ENCODE measurements at regions not wholly inside any gene's neighbourhood (a gene's known extent, or its start where the extent isn't known, plus 50 kb on each side); places are given as distances from the start of the nearest gene placed in this dataset.

- POLR2A ChIA-PET: interaction anchor here (0.9 kb wide), 1 partner anchor 102 kb away, joined by 3 read pairs; no protein-coding TSS in a partner anchor
- Histone ChIP-seq H3K79me2 (ENCODE audit: insufficient read depth, low read depth, low read length) (no peaks in the 10 kb centered on the region), H3K9me3 (ENCODE audit: low read length) (no peaks in the 10 kb centered on the region), H4K20me1 (ENCODE audit: insufficient read depth, low read length) (no peaks in the 10 kb centered on the region), H3K27ac (ENCODE audit: low read depth, low read length, poor library complexity, severe bottlenecking) (no peak overlapping the region), H3K4me3 (ENCODE audit: low read depth, low read length, poor library complexity, severe bottlenecking) (no peak overlapping the region), H3K9me2 (ENCODE audit: insufficient read depth, low read length) (no peaks in the 10 kb centered on the region), H3K36me3 (ENCODE audit: insufficient read depth, low read length) (no peaks in the 10 kb centered on the region), H2AFZ (ENCODE audit: low read length) (no peak overlapping the region), H3K4me1 (ENCODE audit: insufficient read depth, low read length, poor library complexity, severe bottlenecking) (no peaks in the 10 kb centered on the region), H3K4me2 (ENCODE audit: low read length) (no peak overlapping the region)
- intact Hi-C loops (cut with micrococcal nuclease; ENCODE audit: unreplicated experiment): no loop called here
- no peak for TF ChIP-seq EZH2phosphoT487 (IDR thresholded peaks at IDR 0.05; ENCODE audit: borderline replicate concordance, low read depth, low read length)
- CTCF ChIA-PET (ENCODE audit: unreplicated experiment): no interaction called here
- BruUV-seq (replicated peaks): no TSS peak
- DNase-seq (ENCODE audit: low spot score): no peak
Measured at GRCh38 chr9:103991698-103992097, 102.4 kb upstream of the SMC2 start.

- H3K9me3 ChIP-seq (ENCODE audit: low read length): no peaks in the 10 kb centered on the region
Measured at GRCh38 chr9:103992938-103993579, 101.0 kb upstream of the SMC2 start.

DNA sequence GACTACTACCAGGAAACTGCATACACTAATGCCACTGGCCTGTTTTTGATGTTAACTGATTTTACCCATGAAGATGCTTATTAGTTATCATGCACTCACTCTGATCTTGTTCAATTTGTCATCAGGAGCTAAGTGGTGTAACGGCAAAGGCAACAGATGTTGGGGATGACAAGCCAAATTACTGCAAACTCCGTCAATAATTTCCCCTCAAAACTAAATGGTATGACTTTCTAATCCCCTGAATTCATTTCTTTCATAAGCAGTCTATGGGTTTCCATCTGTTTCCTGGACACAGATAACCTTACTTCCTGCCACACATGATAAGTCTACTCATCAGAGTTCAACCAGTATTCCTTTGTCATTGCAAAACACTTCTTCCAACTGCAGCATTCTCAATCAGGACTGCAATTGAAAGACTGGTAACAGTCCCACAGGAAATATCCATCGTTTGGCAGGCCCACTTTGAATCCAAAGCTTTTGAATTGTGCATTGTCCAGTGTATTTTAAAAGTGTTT, 96.2 kb upstream of the SMC2 start:
- Histone ChIP-seq H4K20me1 (ENCODE audit: insufficient read depth, low read length) (no peaks in the 10 kb centered on the region), H3K9me2 (ENCODE audit: insufficient read depth, low read length) (no peaks in the 10 kb centered on the region), H3K4me2 (ENCODE audit: low read length) (no peak overlapping the region), H3K9me3 (ENCODE audit: low read length) (no peaks in the 10 kb centered on the region), H3K4me3 (ENCODE audit: low read depth, low read length, poor library complexity, severe bottlenecking) (no peak overlapping the region), H3K27ac (ENCODE audit: low read depth, low read length, poor library complexity, severe bottlenecking) (no peak overlapping the region), H2AFZ (ENCODE audit: low read length) (no peak overlapping the region), H3K4me1 (ENCODE audit: insufficient read depth, low read length, poor library complexity, severe bottlenecking) (no peaks in the 10 kb centered on the region), H3K36me3 (ENCODE audit: insufficient read depth, low read length) (no peaks in the 10 kb centered on the region), H3K79me2 (ENCODE audit: insufficient read depth, low read depth, low read length) (no peaks in the 10 kb centered on the region)
- ChIA-PET POLR2A (no interaction called here), CTCF (ENCODE audit: unreplicated experiment) (no interaction called here)
- no peak for TF ChIP-seq EZH2phosphoT487 (IDR thresholded peaks at IDR 0.05; ENCODE audit: borderline replicate concordance, low read depth, low read length)
- TF ChIP-seq, protein P1, sequence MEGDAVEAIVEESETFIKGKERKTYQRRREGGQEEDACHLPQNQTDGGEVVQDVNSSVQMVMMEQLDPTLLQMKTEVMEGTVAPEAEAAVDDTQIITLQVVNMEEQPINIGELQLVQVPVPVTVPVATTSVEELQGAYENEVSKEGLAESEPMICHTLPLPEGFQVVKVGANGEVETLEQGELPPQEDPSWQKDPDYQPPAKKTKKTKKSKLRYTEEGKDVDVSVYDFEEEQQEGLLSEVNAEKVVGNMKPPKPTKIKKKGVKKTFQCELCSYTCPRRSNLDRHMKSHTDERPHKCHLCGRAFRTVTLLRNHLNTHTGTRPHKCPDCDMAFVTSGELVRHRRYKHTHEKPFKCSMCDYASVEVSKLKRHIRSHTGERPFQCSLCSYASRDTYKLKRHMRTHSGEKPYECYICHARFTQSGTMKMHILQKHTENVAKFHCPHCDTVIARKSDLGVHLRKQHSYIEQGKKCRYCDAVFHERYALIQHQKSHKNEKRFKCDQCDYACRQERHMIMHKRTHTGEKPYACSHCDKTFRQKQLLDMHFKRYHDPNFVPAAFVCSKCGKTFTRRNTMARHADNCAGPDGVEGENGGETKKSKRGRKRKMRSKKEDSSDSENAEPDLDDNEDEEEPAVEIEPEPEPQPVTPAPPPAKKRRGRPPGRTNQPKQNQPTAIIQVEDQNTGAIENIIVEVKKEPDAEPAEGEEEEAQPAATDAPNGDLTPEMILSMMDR (conservative IDR thresholded peaks at IDR 0.05; ENCODE audit: low read length): no peak
- no TSS peak for BruUV-seq (replicated peaks)
- intact Hi-C loops (cut with micrococcal nuclease; ENCODE audit: unreplicated experiment): no loop called here
- no peak for DNase-seq (ENCODE audit: low spot score)

More at GRCh38 chr9:103992938-103993579, 101.0 kb upstream of the SMC2 start:
- no peak overlapping the region for H3K27ac ChIP-seq (ENCODE audit: low read depth, low read length, poor library complexity, severe bottlenecking)
- no peak for DNase-seq (ENCODE audit: low spot score)
- ChIA-PET CTCF (ENCODE audit: unreplicated experiment) (no interaction called here), POLR2A (interaction anchor here (0.7 to 1.0 kb wide), 3 partner anchors 11 to 645 kb away, joined by 3 read pairs; no protein-coding TSS in a partner anchor)
- intact Hi-C loops (cut with micrococcal nuclease; ENCODE audit: unreplicated experiment): no loop called here
- no TSS peak for BruUV-seq (replicated peaks)
- H4K20me1 ChIP-seq (ENCODE audit: insufficient read depth, low read length): no peaks in the 10 kb centered on the region
- TF ChIP-seq, protein P1 (conservative IDR thresholded peaks at IDR 0.05; ENCODE audit: low read length): no peak
- TF ChIP-seq EZH2phosphoT487 (IDR thresholded peaks at IDR 0.05; ENCODE audit: borderline replicate concordance, low read depth, low read length): no peak
- H3K79me2 ChIP-seq (ENCODE audit: insufficient read depth, low read depth, low read length): no peaks in the 10 kb centered on the region
- no peaks in the 10 kb centered on the region for H3K36me3 ChIP-seq (ENCODE audit: insufficient read depth, low read length)
- no peak overlapping the region for H3K4me2 ChIP-seq (ENCODE audit: low read length)
- no peak overlapping the region for H3K4me3 ChIP-seq (ENCODE audit: low read depth, low read length, poor library complexity, severe bottlenecking)
- H3K9me2 ChIP-seq (ENCODE audit: insufficient read depth, low read length): no peaks in the 10 kb centered on the region
- no peak overlapping the region for H2AFZ ChIP-seq (ENCODE audit: low read length)
- H3K4me1 ChIP-seq (ENCODE audit: insufficient read depth, low read length, poor library complexity, severe bottlenecking): no peaks in the 10 kb centered on the region

Data from OCI-LY7 (cell line).